ENCODE measurements at regions not wholly inside any gene's neighbourhood (a gene's known extent, or its start where the extent isn't known, plus 50 kb on each side); places are given as distances from the start of the nearest gene placed in this dataset.

DNA sequence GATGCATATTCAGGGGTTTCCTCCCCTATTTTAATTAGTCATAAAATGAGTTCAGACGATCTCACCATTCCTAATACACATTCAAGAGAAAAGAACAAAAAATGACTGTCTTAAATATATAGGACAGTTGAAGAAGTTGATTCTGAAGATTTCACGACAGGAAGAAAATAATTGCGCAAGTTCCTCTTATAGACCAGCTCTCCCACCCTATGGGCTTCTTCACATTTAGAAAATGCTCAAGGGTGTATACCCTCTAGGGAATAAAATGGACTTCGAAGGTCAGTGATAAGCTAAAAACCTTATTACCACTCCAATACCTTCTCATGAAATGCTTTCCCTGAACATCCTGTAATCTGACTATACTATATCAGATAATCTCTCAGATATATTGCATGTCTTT lies 149.2 kb upstream of the TEX13C start:
- DNase-seq (ENCODE audit: extremely low spot score in 2 of 2): no peak
- no peaks in the 10 kb centered on the region for H3K36me3 ChIP-seq
- H3K9me3 ChIP-seq: no peaks in the 10 kb centered on the region
- H3K27me3 ChIP-seq: no peaks in the 10 kb centered on the region
- no peak for TF ChIP-seq POLR2AphosphoS5 (IDR thresholded peaks at IDR 0.05; ENCODE audit: insufficient read depth in 1 of 2, low read depth in 1 of 2)
- no peak for TF ChIP-seq POLR2A (IDR thresholded peaks at IDR 0.05)
- TF ChIP-seq, protein P1, sequence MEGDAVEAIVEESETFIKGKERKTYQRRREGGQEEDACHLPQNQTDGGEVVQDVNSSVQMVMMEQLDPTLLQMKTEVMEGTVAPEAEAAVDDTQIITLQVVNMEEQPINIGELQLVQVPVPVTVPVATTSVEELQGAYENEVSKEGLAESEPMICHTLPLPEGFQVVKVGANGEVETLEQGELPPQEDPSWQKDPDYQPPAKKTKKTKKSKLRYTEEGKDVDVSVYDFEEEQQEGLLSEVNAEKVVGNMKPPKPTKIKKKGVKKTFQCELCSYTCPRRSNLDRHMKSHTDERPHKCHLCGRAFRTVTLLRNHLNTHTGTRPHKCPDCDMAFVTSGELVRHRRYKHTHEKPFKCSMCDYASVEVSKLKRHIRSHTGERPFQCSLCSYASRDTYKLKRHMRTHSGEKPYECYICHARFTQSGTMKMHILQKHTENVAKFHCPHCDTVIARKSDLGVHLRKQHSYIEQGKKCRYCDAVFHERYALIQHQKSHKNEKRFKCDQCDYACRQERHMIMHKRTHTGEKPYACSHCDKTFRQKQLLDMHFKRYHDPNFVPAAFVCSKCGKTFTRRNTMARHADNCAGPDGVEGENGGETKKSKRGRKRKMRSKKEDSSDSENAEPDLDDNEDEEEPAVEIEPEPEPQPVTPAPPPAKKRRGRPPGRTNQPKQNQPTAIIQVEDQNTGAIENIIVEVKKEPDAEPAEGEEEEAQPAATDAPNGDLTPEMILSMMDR (IDR thresholded peaks at IDR 0.05): no peak
- no peaks in the 10 kb centered on the region for H3K4me1 ChIP-seq
- intact Hi-C loops (cut with DNase I): no loop called here
- no peak overlapping the region for H3K27ac ChIP-seq
- no peak overlapping the region for H3K4me3 ChIP-seq

DNA sequence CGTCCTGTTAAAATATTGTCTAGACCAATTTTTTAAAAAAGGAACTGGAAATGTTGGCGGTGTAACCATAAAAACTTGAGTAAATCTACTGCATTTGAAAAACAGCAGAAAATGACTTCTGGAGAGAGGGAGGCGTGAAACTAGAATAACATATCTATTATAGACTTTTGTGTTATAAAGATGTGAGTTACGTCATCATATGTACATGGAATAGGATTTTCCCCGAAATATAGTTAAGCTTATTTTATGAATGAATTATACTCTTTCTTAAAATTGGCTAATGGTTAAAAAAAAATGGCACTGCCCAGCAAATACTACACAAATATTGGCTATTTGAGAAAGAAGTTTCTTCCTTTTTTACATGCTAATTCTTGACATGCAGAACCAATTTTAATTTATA lies 147.1 kb upstream of the TEX13C start:
- H3K27me3 ChIP-seq: no peaks in the 10 kb centered on the region
- no peak for DNase-seq (ENCODE audit: extremely low spot score in 2 of 2)

DNA sequence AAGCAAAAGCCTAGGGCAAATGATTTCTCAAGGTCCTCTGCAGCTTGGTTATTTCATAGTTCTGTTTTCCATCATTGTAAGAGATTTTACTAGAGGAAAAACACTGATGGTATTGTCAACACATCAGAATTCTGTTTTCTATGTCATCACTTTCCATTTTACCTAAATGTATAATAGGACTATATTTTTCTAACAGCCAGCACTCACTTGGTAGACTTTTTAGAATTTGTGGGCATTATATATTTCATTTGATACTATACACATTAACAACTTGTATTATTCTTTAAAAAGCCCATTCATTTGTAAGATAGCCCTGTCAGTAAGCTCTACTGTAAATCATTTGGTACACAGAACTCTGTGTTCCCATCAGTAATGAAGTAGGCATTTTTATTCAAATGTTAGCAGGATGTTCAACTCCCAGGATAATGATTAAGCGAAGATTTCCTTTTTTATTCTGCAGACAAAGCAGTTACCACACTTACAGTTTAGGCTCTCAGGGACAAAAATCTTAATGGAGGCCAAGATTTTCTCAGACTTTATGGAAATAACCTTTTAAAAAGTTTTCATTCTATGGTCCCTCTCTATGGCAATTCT lies 143.6 kb upstream of the TEX13C start:
- intact Hi-C loops (cut with DNase I): no loop called here
- no peak overlapping the region for H3K27ac ChIP-seq
- no peaks in the 10 kb centered on the region for H3K27me3 ChIP-seq
- DNase-seq (ENCODE audit: extremely low spot score in 2 of 2): no peak
- no peak for TF ChIP-seq POLR2AphosphoS5 (IDR thresholded peaks at IDR 0.05; ENCODE audit: insufficient read depth in 1 of 2, low read depth in 1 of 2)
- TF ChIP-seq POLR2A (IDR thresholded peaks at IDR 0.05): no peak
- TF ChIP-seq, protein P1 (IDR thresholded peaks at IDR 0.05): no peak
- H3K4me3 ChIP-seq: no peak overlapping the region
- no peaks in the 10 kb centered on the region for H3K9me3 ChIP-seq
- no peaks in the 10 kb centered on the region for H3K36me3 ChIP-seq
- no peaks in the 10 kb centered on the region for H3K4me1 ChIP-seq

More for the DNA sequence above, 147.1 kb upstream of the TEX13C start:
- intact Hi-C loops (cut with DNase I): no loop called here
- no peaks in the 10 kb centered on the region for H3K36me3 ChIP-seq
- H3K4me1 ChIP-seq: no peaks in the 10 kb centered on the region
- no peak overlapping the region for H3K4me3 ChIP-seq
- TF ChIP-seq, protein P1 (IDR thresholded peaks at IDR 0.05): no peak
- no peaks in the 10 kb centered on the region for H3K9me3 ChIP-seq
- no peak overlapping the region for H3K27ac ChIP-seq

DNA sequence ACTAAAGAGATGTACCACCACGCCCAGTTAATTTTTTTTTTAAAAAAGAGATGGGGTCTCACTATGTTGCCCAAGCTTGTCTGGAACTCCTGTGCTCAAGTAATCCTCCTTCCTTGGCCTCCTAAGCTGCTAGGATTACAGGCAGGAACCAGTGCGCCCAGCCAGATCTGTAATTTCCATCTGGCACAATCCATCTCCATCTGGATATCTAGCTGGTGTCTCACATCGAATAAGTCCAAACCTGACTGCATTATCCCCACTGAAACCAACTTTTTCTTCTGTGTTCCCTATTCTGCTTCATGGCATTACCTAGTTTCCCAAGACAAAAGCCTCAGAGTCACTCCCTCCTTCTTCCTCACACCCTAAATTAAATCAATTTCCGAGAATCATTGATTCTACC lies 125.8 kb upstream of the TEX13C start:
- no peaks in the 10 kb centered on the region for H3K9me3 ChIP-seq
- H3K27me3 ChIP-seq: no peaks in the 10 kb centered on the region
- no peaks in the 10 kb centered on the region for H3K36me3 ChIP-seq
- no peak overlapping the region for H3K4me3 ChIP-seq
- DNase-seq (ENCODE audit: extremely low spot score in 2 of 2): no peak
- no peak overlapping the region for H3K27ac ChIP-seq
- no peak for TF ChIP-seq POLR2A (IDR thresholded peaks at IDR 0.05)
- TF ChIP-seq, protein P1 (IDR thresholded peaks at IDR 0.05): no peak
- TF ChIP-seq POLR2AphosphoS5 (IDR thresholded peaks at IDR 0.05; ENCODE audit: insufficient read depth in 1 of 2, low read depth in 1 of 2): no peak
- H3K4me1 ChIP-seq: no peaks in the 10 kb centered on the region
- intact Hi-C loops (cut with DNase I): no loop called here

DNA sequence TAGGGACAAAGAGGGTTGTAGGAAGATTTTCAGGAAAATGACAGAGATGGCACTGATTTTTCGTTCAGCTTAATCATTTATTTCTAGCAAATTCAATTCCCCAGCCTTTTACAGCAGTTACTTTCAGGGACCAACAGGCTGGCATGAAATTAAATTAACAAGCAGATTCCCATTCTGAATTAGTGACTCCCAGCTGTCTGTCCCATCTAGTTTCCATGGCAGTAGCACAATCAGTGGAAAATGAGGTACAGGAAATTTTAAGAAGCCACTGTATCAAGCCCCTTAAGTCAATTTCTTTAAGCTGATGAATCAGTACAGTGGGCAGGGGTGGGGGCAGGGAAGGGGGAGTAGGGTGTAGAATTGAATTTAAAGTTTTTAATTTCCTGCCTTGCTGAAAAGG lies 121.1 kb upstream of the TEX13C start:
- Histone ChIP-seq H3K27ac (no peak overlapping the region), H3K36me3 (no peaks in the 10 kb centered on the region), H3K9me3 (no peaks in the 10 kb centered on the region), H3K4me3 (no peak overlapping the region), H3K4me1 (no peaks in the 10 kb centered on the region), H3K27me3 (no peaks in the 10 kb centered on the region)
- TF ChIP-seq POLR2A (IDR thresholded peaks at IDR 0.05): no peak
- TF ChIP-seq POLR2AphosphoS5 (IDR thresholded peaks at IDR 0.05; ENCODE audit: insufficient read depth in 1 of 2, low read depth in 1 of 2): no peak
- TF ChIP-seq, protein P1 (IDR thresholded peaks at IDR 0.05): no peak
- intact Hi-C loops (cut with DNase I): no loop called here
- DNase-seq (ENCODE audit: extremely low spot score in 2 of 2): no peak
